GM21529 (cell line): ENCODE measurements at regions not wholly inside any gene's neighbourhood (a gene's known extent, or its start where the extent isn't known, plus 50 kb on each side); places are given as distances from the start of the nearest gene placed in this dataset.

ENCODE experiments used
- ATAC-seq: cut with Tn5 transposase; IDR thresholded peaks from one replicate; pipeline ENCODE4 v1.9.1; 2021; ENCODE audit not compliant: unreplicated experiment

- ATAC-seq = no peak
Measured at GRCh38 chr1:55334797-55335196, 119.6 kb upstream of the USP24 start.

GRCh38 chr1:55334160-55334559 is 119.0 kb upstream of the USP24 start:
- no peak for ATAC-seq

GRCh38 chr1:55333461-55333860 is 118.3 kb upstream of the USP24 start:
- no peak for ATAC-seq

- no peak for ATAC-seq
Measured at GRCh38 chr1:55331351-55331750, 116.2 kb upstream of the USP24 start.

- ATAC-seq = no peak
Measured at GRCh38 chr1:55329808-55330432, 114.8 kb upstream of the USP24 start.

- ATAC-seq = no peak
Measured at GRCh38 chr1:55329091-55329490, 113.9 kb upstream of the USP24 start.

- ATAC-seq = no peak
Measured at GRCh38 chr1:55326496-55327243, 111.5 kb upstream of the USP24 start.

- no peak for ATAC-seq
Measured at GRCh38 chr1:55323760-55324159, 108.6 kb upstream of the USP24 start.

GRCh38 chr1:55322842-55323241 is 107.7 kb upstream of the USP24 start:
- ATAC-seq = no peak

- ATAC-seq = no peak
Measured at GRCh38 chr1:55321942-55322341, 106.8 kb upstream of the USP24 start.

- ATAC-seq = no peak
Measured at GRCh38 chr1:55320891-55321290, 105.7 kb upstream of the USP24 start.

- no peak for ATAC-seq
Measured at GRCh38 chr1:55318116-55318817, 103.1 kb upstream of the USP24 start.

GRCh38 chr1:55317673-55318072 is 102.5 kb upstream of the USP24 start:
- ATAC-seq = no peak

GRCh38 chr1:55316947-55317662 is 101.9 kb upstream of the USP24 start:
- no peak for ATAC-seq

- no peak for ATAC-seq
Measured at GRCh38 chr1:55316502-55316901, 101.3 kb upstream of the USP24 start.

GRCh38 chr1:55315552-55315951 is 100.4 kb upstream of the USP24 start:
- ATAC-seq = no peak

GRCh38 chr1:55314740-55315139 is 99.6 kb upstream of the USP24 start:
- ATAC-seq = no peak

- ATAC-seq = no peak
Measured at GRCh38 chr1:55313903-55314302, 98.7 kb upstream of the USP24 start.

- ATAC-seq = no peak
Measured at GRCh38 chr1:55311979-55312378, 96.8 kb upstream of the USP24 start.

- no peak for ATAC-seq
Measured at GRCh38 chr1:55311057-55311641, 96.0 kb upstream of the USP24 start.

GRCh38 chr1:55310505-55310971 is 95.4 kb upstream of the USP24 start:
- ATAC-seq = no peak
